GM21515 (cell line): ENCODE measurements at regions not wholly inside any gene's neighbourhood (a gene's known extent, or its start where the extent isn't known, plus 50 kb on each side); places are given as distances from the start of the nearest gene placed in this dataset.
"Not testable (repeated sequence)": the region's sequence is repeated elsewhere in the genome, so short reads cannot be mapped to it uniquely, and the experiment has no call there.

Source experiments
- ATAC-seq: cut with Tn5 transposase; IDR thresholded peaks from one replicate; pipeline ENCODE4 v1.9.1; 2021; ENCODE audit not compliant: unreplicated experiment

GRCh38 chr2:150681120-150681804 is 193.8 kb upstream of the RND3 start:
- no peak for ATAC-seq

GRCh38 chr2:150679456-150680120 is 192.1 kb upstream of the RND3 start:
- ATAC-seq: no peak

- no peak for ATAC-seq
Observed at GRCh38 chr2:150677551-150677950, 190.1 kb upstream of the RND3 start.

GRCh38 chr2:150676747-150677383 is 189.4 kb upstream of the RND3 start:
- ATAC-seq: no peak

GRCh38 chr2:150675807-150676206 is 188.3 kb upstream of the RND3 start:
- no peak for ATAC-seq

- no peak for ATAC-seq
Observed at GRCh38 chr2:150674283-150674682, 186.8 kb upstream of the RND3 start.

GRCh38 chr2:150672311-150672710 is 184.8 kb upstream of the RND3 start:
- no peak for ATAC-seq

- ATAC-seq: no peak
Observed at GRCh38 chr2:150669492-150669891, 182.0 kb upstream of the RND3 start.

- ATAC-seq: not testable (repeated sequence)
Observed at GRCh38 chr2:150667039-150667438, 179.6 kb upstream of the RND3 start.

- ATAC-seq: no peak
Observed at GRCh38 chr2:150663143-150663542, 175.7 kb upstream of the RND3 start.

GRCh38 chr2:150656002-150656401 is 168.5 kb upstream of the RND3 start:
- ATAC-seq: no peak

- no peak for ATAC-seq
Observed at GRCh38 chr2:150653351-150653750, 165.9 kb upstream of the RND3 start.

- ATAC-seq: no peak
Observed at GRCh38 chr2:150647943-150648342, 160.5 kb upstream of the RND3 start.

- no peak for ATAC-seq
Observed at GRCh38 chr2:150646746-150647145, 159.3 kb upstream of the RND3 start.

GRCh38 chr2:150644298-150645067 is 157.0 kb upstream of the RND3 start:
- ATAC-seq: no peak

GRCh38 chr2:150643114-150643725 is 155.8 kb upstream of the RND3 start:
- ATAC-seq: no peak

- no peak for ATAC-seq
Observed at GRCh38 chr2:150640039-150640438, 152.6 kb upstream of the RND3 start.

- ATAC-seq: no peak
Observed at GRCh38 chr2:150639383-150639782, 151.9 kb upstream of the RND3 start.

GRCh38 chr2:150631236-150631821 is 143.9 kb upstream of the RND3 start:
- ATAC-seq: no peak

GRCh38 chr2:150630587-150631235 is 143.2 kb upstream of the RND3 start:
- no peak for ATAC-seq
